ENCODE measurements at regions not wholly inside any gene's neighbourhood (a gene's known extent, or its start where the extent isn't known, plus 50 kb on each side); places are given as distances from the start of the nearest gene placed in this dataset.
"Not testable (repeated sequence)": the region's sequence is repeated elsewhere in the genome, so short reads cannot be mapped to it uniquely, and the experiment has no call there.

GRCh38 chr13:21263909-21264308, 87.5 kb downstream of the MRPL57 start:
- DNase-seq = not testable (repeated sequence)

GRCh38 chr13:21268485-21268884, 92.0 kb downstream of the MRPL57 start:
- not testable (repeated sequence) for DNase-seq

DNA sequence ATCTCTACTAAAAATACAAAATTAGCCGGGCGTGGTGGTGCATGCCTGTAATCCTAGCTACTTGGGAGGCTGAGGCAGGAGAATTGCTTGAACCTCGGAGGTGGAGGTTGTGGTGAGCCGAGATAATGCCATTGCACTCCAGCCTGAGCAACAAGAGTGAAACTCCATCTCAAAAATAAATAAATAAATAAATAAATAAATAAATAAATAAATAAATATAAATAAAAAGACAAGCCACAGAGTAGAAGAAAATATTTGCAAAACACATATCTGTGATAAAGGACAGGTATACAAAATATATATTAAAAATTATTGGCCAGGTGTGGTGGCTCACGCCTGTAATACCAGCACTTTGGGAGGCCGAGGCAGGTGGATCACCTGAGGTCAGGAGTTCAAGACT, 96.0 kb downstream of the MRPL57 start:
- not testable (repeated sequence) for DNase-seq

DNA sequence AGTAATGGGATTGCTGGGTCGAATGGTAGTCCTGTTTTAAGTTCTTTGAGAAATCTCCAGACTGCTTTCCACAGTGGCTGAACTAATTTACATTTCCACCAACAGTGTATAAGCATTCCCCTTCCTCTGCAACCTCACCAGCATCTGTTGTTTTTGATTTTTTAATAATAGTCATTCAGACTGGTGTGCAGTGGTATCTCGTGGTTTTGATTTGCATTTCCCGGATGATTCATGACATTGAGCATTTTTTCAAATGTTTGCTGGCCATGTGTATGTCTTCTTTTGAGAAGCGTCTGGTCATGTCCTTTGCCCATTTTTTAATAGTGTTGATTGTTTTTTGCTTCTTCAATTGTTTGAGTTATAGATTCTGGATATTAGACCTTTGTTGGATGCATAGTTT, 98.0 kb downstream of the MRPL57 start:
- DNase-seq = not testable (repeated sequence)

DNA sequence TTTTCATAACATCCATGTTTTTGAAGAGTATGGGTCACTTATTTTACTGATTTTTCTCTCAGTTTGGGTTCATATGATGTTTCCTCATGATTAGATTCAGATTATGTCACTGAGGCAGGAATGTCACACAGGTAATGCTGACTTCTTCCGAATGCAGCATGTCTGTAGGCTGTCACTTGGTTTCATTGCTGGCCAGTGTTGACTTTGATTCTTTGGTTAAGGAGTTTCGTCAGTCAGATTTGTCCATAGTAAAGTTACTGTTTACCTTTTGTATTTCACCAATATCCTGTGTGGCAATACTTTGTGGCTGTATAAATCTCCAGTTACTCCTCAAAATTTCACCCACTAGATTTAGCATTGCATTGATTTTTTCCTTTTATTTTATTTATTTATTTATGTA, 105.6 kb downstream of the MRPL57 start:
- no peak for DNase-seq

- no peak for DNase-seq
Observed at GRCh38 chr13:21287331-21287907, 111.0 kb downstream of the MRPL57 start.

GRCh38 chr13:21289475-21289874, 113.0 kb downstream of the MRPL57 start:
- no peak for DNase-seq

DNA sequence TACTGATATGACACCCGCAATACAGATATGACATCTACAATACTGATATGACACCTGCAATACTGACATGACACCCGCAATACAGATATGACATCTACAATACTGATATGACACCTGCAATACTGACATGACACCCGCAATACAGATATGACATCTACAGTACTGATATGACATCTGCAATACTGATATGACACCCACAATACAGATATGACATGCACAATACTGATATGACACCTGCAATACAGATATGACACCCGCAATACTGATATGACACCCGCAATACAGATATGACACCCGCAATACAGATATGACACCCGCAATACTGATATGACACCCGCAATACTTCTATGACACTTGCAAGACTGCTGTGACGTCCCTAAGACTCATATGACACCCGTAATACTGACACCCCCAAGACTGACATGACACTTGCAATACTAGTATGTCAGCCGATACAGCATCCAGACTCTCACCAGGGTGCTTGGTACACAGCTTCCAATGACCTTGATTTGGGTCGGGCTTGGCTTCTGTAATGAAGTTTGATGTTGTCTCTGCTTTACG, 114.1 kb downstream of the MRPL57 start:
- DNase-seq = not testable (repeated sequence)

- DNase-seq = no peak
Observed at GRCh38 chr13:21291840-21292239, 115.4 kb downstream of the MRPL57 start.

GRCh38 chr13:21296991-21297390, 120.5 kb downstream of the MRPL57 start:
- peak; percentile 85 for DNase-seq

DNA sequence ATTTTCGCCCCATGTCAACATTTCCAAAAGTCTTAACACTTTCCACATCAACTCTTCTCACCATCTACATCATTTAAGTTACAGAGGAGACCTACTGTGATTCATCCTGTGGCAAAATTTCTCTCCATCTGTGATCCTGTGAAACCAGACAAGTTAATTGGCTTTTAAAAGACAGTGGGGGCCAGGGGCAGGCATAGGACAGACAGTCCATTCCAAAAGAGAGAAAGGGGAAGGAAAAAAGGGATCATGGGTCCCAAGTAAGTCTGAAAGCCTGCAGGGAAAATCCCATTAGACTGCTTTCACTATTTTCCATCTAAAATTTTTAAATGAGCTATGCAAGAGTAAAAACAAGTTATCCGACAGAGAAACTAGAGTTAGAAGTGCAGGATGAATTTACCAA, 121.0 kb downstream of the MRPL57 start:
- peak; percentile 75 for DNase-seq

DNA sequence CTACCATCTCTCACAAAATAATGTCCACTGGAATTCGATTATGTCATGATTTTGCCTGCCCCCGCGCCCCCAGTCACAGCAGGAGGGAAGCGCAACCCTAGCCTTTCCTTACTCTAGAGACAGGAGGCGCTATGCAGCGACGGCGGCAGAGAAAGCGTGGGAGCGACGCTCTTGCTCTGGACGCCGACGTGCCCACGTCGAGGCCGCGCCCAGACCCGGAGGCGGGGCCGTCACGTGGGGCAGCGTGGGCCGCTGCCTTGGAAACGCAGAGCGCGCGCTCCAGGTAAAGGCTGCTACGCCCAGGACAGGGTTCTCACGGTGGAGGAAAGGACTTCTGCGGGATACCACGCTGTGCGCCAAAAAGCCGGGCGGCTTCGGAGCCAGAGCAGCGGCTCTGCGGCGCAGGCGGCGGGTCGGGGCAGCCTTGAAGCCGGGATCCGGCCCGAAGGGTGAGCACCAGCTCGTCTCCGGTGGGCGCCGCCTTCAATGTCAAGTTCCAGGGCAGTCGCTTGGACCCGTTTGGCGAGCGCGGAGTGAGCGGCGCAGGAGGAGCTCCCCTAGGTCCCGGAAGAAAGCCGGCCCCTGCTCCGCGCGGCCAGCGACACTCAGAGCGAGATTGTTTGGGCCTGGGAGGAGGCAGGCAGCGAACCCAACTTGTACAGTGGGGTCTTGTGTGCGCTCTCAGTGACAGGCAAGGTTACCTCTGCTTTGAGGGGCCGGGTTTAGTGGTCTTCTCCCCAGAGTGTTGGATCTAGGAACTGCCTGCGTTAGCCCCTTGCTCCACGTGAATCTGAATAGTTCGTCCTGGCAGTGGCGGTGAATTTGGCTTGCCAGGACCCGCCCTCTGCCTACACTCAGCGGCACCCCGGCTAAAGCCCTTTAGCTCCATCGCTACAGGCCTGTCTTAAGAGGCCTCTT, 121.7 kb downstream of the MRPL57 start:
- DNase-seq = peak; percentile 97

DNA sequence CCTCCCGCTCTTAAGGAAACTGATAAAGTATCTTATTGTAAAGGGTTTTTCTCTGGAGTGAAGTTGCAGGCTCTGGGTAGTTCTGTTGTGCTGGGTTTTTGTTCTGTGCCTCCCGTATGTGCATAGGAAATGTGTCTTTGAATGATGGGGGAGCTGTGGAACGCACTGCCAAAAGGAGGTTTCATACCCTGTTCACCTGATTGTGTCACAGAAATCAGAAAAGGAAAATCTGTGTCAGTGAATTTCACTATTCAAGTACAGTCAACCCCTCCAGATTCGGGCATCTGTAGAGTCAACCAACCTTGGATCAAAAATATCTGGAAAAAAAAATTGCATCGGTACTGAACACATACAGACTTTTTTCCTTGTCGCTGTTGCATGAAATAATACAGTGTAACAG, 127.8 kb downstream of the MRPL57 start:
- no peak for DNase-seq

- DNase-seq = not testable (repeated sequence)
Observed at GRCh38 chr13:21306300-21307073, 130.0 kb downstream of the MRPL57 start.

DNA sequence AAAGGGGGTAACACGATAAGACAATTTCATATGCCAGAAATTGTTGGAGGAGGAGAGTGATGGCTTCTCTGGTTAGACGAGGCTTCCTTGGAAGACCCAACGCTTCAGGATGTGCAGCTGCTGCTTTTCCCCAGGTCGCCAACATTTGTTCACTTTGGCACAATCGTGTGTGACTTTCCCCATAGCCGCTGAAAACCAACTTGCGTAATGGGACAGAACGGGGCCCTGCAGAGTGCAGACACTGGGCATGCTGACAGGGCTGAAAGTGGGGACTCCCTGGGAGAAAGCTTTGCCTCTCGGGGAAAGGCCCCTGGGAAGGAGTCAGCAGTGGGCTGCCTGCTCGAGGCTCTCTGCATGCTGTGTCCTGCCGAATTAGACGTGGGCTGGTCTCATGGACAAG, 130.7 kb downstream of the MRPL57 start:
- DNase-seq = not testable (repeated sequence)

DNA sequence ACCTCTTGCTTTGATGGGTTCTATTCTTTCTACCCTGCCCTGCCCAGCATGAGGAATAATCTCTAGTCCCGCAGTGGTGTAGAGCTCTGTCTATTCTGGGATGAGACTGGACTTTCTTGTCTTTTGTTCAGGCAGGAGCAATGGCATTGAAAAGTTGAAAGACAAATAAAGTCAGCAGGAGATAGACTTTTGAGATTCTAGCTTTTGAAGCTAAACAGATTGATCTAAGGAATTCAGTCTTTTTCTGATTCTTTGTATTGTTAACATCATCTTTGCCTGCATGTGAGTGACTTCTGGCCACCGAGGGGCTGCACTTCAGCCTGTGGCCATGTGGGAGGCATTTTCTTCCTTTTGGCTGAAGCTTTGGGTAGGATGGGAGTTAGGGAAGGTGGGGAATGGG, 132.4 kb downstream of the MRPL57 start:
- DNase-seq = no peak

DNA sequence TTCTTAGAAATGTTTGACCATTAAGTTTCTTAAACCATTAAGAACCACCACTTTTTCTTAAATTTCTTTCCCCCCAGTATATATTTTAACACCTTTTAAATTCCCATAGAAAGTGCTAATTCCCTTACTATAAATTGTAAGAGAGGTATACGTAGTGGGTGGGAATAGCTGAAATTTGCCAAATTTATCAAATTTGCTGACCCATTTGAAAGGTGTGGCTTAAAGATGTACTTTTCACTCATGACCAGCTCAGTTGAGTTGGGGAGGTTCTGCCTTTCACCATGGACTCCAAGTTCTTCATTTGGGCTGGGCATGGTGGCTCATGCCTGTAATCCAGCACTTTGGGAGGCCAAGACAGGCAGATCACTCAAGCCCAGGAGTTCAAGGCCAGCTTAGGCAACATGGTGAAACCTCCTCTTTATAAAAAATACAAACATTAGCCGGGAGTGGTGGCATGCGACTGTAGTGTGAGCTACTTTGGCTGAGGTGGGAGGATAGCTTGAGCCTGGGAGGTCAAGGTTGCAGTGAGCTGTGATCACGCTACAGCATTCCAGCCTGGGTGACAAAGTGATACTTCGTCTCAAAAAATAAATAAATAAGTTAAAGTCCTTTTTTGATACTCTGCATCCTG, 133.2 kb downstream of the MRPL57 start:
- DNase-seq = no peak

DNA sequence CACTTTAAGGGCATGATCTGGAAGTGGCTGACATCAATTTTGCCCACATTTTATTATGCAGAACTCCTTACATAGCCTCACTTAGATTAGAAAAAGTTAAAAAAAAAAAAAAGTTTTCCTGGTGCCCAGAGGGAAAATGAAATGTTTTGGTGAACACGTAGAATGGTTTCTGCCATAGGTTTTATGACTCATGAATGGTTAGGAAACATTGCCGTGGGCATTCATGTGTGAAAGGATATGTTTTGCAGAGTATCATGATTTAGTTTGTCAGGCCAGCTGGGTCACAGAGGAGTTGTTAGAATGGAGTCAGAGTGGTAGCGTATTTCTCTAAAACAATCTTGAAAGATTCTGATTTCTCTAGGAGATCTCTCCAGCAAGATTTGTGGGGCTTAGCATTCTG, 133.8 kb downstream of the MRPL57 start:
- no peak for DNase-seq

- not testable (repeated sequence) for DNase-seq
Observed at GRCh38 chr13:21314976-21315375, 138.5 kb downstream of the MRPL57 start.

- no peak for DNase-seq
Observed at GRCh38 chr13:21316376-21316775, 139.9 kb downstream of the MRPL57 start.

- DNase-seq = no peak
Observed at GRCh38 chr13:21318891-21319532, 140.1 kb downstream of the ZDHHC20 start.
